IPS-NIHi11 (cell line): ENCODE measurements at regions not wholly inside any gene's neighbourhood (a gene's known extent, or its start where the extent isn't known, plus 50 kb on each side); places are given as distances from the start of the nearest gene placed in this dataset.
"Not testable (repeated sequence)": the region's sequence is repeated elsewhere in the genome, so short reads cannot be mapped to it uniquely, and the experiment has no call there.

Experiments
- DNase-seq: peaks from one replicate; pipeline ENCODE4 v3.0.0; 2012; ENCODE audit warnings: mixed read lengths, low spot score

DNA sequence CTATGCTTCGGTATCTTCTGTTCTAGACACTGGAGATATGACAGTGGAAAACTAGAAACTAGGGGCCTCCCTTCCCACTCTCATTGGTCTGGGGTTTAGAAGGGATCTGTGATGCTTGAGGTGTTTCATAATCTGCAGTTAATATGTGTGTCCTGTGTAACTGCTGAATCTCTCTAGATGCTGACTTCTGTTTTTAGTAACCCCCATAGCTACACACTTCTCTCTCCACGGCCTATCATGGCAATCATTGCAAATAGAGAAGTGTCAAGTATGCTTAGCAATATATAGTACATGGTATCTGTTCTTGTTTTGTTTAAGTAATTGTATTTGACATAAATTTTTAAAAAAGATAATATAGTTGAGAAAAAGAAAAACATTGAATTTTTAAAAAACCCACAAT lies 394.6 kb upstream of the MMS22L start:
- DNase-seq, result no peak

DNA sequence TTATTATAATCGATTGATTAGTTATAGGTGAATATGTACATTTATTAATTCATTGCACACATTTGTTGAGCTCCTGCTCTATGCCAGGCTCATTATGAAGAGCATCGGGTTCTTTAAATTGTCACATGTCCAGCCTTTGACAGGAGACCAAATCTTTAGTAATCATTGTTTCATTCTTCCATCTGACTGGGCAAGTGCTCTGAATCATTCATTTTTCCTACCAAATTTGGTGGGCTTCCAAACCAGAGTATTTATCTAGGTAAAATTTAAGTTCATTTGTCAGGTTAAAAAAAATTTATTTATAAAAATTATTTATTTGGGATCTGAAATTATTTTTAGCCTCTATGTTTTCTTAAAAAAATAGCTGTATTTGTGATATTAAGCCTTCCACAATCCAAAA lies 404.9 kb upstream of the MMS22L start:
- no peak for DNase-seq

DNA sequence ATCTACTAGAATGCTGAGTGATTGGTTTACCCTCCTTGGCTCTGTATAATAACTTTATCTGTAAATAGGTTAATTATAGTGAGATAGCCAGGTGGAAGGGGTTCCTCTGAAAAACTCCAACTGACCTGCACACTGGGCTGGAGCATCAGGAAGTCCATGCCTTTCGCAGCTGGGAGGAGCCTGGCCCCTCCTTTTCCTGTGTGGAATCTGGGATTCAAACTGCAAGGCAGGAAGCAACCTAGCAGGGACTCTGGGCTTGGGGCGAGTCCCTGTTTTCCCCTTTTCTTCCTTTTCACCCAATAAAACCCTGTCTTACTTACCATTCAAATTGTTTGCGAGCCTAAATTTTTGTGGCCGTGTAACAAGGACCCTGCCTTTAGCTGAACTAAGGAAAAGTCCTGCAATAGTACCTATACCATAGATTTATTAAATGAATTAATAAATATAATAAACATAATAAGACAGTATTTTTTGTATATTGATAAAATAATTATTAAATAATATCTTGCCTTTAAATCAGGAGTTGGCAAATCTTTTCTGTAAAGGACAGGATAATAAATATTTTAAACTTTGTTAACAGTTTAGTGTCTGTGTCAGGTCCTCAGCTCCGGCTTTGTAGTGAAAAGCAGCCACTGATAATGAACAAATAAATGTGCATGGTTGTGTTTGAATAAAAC lies 406.2 kb upstream of the MMS22L start:
- peak; percentile 13 for DNase-seq

GRCh38 chr6:97697456-97697855 lies 414.4 kb upstream of the MMS22L start:
- DNase-seq, result no peak

GRCh38 chr6:97701801-97702200 lies 418.8 kb upstream of the MMS22L start:
- no peak for DNase-seq

DNA sequence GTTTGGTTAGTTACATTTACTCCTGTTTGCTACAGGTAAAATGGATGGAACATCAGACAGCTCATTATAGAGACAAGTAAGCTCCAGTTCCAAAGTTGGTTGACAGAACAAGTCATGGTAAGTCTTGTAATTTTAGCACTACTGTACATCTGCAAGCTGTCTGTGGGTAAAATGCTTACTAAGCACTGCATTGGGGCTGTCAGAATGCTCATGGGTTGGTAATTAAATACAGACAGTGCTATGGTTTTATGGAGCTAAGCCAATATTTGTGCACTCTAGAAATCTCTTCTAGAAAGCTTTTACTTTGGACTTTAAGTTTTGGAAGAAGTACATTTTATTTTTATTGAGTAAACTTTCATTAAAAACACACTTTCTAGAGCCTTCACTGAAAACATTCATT lies 419.2 kb upstream of the MMS22L start:
- DNase-seq, result no peak

DNA sequence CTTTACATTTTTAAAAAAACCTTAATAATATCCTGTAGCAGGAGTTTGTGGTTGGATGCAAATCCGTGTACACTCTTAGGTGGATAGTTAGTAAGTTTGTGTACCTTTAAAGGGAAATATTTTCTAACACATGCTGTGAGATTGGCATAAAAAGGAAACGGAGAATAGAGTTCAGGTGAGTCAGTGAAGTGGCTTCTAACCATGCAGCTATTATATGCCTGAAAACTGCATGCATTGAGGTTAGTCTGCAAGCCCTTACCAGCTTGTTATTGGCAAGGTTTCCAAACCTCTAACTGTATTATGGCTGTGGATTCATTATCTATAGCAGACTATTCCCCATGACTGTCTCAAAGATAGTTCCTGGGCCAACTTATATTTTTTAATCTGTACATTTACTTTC lies 420.6 kb upstream of the MMS22L start:
- DNase-seq, result no peak

DNA sequence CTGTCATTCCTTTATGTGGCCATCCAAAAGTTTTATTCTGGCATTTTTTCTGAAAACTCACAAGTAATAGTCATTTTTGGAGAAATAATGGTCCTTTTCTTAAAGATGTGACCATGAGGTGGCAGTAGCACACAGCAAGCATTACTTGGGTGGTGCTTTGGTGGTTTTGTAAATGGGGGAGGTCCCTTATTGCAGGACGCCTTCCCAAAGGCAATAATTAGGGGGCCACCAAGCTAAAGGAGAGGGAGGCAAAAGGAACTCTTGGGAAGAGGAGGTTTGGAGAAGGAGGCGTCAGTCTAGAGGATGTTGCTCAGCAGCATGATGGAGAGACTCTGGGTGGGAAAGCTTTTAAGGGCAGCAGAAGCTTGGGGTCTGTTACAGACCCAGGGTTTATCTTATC lies 422.6 kb upstream of the MMS22L start:
- DNase-seq, result peak; percentile 25

GRCh38 chr6:97712751-97713150 lies 429.7 kb upstream of the MMS22L start:
- no peak for DNase-seq

GRCh38 chr6:97714772-97715171 lies 431.8 kb upstream of the MMS22L start:
- DNase-seq, result no peak

- no peak for DNase-seq
These were observed 434.1 kb upstream of the MMS22L start for GRCh38 chr6:97717086-97717485.

DNA sequence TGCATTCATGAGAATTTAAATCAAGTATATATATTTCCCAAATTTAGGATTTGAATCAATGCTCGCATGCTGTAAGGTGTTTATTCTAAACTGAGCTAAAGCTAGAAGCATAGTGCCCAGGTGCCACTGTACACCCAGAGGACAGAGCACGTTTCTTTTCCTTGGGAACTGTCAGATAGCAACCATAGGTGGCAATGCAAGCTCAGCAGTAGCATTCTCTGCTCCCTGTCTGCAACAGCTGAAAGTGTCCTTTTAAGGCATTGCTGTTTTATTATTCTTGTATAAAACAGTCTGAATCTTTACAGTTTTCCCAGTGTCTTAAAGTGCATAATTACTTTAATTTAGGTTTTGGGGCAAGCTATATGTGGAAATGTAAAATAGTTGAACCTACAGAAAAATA lies 443.4 kb upstream of the MMS22L start:
- DNase-seq, result peak; percentile 21

DNA sequence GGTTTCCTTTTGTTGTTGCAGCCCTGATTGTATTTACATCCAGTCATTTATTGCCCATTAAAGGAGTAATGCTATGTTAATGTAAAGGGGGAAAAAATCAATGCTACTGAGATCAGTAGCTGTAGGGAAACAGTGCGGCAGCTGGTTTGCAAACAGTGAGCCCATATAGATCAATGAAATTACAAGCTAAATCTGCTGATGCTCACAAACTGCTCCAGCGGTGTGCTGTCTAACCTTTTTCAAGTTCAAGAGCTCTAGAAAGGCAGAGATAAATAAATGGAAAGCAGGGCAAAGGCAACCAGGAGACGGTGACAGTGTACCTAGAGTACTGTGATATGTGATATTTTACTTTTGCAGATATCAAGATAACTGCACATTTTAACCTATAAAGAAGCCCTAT lies 449.0 kb upstream of the MMS22L start:
- no peak for DNase-seq

DNA sequence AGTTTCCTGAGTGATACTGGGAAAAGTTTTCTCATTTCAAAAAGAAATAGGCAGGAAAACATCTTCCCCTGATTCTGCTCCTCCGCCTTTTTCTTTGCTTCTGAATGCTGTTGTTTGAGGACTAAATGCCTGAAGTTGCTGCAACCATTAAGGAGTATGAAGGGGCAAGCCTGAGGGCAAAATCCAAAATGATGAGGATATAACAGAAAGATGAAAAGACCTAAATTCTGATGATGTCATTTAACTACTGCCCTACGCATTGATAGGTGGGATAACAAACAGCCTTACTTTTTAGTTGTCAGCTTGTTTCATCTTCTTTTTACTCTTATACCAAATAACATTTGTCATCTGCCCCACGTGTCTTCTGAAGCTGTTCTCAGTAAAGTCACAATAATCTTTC lies 474.6 kb upstream of the MMS22L start:
- DNase-seq, result no peak

GRCh38 chr6:97765461-97765860 lies 482.4 kb upstream of the MMS22L start:
- no peak for DNase-seq

- DNase-seq, result no peak
These were observed 488.4 kb upstream of the MMS22L start for GRCh38 chr6:97771372-97771771.

GRCh38 chr6:97775012-97775411 lies 492.0 kb upstream of the MMS22L start:
- DNase-seq, result no peak

- peak; percentile 50 for DNase-seq
These were observed 495.4 kb upstream of the MMS22L start for GRCh38 chr6:97778290-97779038.

DNA sequence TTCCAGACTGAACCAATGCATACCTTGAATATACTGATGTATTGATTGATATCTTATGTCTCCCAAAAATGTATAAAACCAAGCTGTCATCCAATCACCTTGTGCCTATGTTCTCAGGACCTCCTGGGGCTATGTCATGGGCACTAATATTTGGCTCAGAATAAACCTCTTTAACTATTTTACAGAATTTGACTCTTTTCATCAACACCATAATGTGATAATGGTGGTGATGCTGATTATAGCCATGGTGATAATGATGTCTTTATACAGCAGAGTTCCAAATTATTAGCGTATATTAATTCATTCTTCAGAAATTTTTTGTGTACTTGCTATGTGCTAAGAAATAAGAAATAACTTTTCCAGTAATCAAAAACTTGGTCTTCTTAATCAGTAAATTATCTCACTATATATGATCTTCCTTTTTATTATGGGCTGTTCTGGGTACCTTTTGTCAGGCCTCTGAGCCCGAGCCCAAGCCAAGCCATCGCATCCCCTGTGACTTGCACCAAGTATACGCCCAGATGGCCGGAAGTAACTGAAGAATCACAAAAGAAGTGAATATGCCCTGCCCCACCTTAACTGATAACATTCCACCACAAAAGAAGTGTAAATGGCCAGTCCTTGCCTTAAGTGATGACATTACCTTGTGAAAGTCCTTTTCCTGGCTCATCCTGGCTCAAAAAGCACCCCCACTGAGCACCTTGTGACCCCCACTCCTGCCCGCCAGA lies 496.2 kb upstream of the MMS22L start:
- not testable (repeated sequence) for DNase-seq

- DNase-seq, result no peak
These were observed 508.0 kb upstream of the MMS22L start for GRCh38 chr6:97790926-97791590.

DNA sequence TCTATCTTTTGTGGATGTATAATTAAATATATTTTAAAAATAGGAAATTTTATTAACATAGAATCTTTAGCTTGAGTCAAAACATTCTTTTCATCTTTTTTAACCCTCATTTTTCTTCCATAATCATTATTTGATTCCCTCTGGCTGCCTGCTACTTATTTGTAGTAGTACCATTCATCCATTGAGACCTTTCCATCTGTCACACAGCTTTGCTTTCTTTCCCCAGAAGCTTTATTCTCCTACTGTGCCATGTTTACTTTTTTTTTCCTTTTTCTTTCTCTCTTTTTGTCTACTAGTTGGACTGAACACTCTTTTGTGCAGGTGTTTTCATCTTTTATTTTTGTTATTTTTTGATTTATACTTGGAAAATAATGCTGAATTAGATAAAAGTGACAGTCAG lies 522.6 kb upstream of the MMS22L start:
- DNase-seq, result no peak

- DNase-seq, result peak; percentile 14
These were observed 529.9 kb upstream of the MMS22L start for GRCh38 chr6:97812940-97813339.
